Mesothelial cell of epicardium (in vitro differentiated cells): ENCODE measurements at regions not wholly inside any gene's neighbourhood (a gene's known extent, or its start where the extent isn't known, plus 50 kb on each side); places are given as distances from the start of the nearest gene placed in this dataset.
A peak's percentile ranks its signal among the peaks of the same experiment; 100 is the strongest.

Source experiments
- DNase-seq, 2 experiments: peaks; one replicate each; pipeline ENCODE4 v3.0.0; 2021; ENCODE audit warnings: low spot score in 2 of 2; ENCODE audit not compliant: unreplicated experiment in 2 of 2
- H3K27ac Mint-ChIP-seq: 2 replicates; pipeline ENCODE4 v1.8.0; 2021; ENCODE audit warnings: mixed read lengths
- H3K27me3 Mint-ChIP-seq: 2 replicates; pipeline ENCODE4 v1.8.0; 2021; ENCODE audit warnings: low read depth, mixed read lengths
- H3K36me3 Mint-ChIP-seq: 2 replicates; pipeline ENCODE4 v1.8.0; 2021; ENCODE audit warnings: mixed read lengths
- H3K4me1 Mint-ChIP-seq: 2 replicates; pipeline ENCODE4 v1.8.0; 2021; ENCODE audit warnings: mixed read lengths
- H3K4me3 Mint-ChIP-seq: 2 replicates; pipeline ENCODE4 v1.8.0; 2021; ENCODE audit warnings: mild to moderate bottlenecking, moderate library complexity, mixed read lengths
- H3K9me3 Mint-ChIP-seq: 2 replicates; pipeline ENCODE4 v1.8.0; 2021; ENCODE audit warnings: mixed read lengths
- TF ChIP-seq, protein P1 (sequence below): fragments of 200-600 bp; sonication (generic); IDR thresholded peaks from one replicate; pipeline ENCODE4 v1.5.0; 2021; ENCODE audit warnings: antibody characterized with exemption; ENCODE audit not compliant: unreplicated experiment

DNA sequence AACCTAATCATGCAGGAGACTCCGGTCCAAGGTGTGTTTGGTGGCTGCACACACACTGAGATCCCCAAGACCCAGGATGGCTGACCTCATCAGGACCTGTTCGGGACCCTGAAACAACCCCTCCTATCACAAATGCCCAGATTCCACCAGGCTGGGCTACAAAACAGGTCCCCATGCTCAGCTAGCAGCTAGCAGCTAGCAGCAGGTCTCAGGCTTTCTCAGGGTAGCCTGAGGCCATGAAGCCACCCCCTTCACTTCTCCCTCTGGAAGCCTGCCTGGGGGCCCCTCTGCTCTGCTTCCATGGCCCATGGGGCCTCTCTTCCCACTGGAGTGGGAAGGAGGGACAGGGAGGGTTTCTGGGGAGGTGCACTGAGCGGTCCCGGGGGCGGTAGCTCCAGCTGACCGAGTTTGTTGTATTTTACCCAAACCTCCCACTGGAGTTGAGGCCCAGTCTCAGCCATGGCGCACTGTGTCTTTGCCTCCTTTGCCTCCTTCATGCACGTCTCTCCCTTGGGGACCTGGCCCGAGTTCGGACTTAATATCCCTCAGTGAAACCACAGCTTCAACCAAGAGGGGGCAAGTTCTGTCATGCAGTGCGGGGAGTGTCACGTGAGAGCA is 95.1 kb upstream of the GPR26 start:
- H3K4me1 Mint-ChIP-seq: no peaks in the 10 kb centered on the region
- peak in 1 of 2 experiments; percentile 24 for DNase-seq
- no peak overlapping the region for H3K4me3 Mint-ChIP-seq
- H3K9me3 Mint-ChIP-seq: no peaks in the 10 kb centered on the region
- TF ChIP-seq, protein P1, sequence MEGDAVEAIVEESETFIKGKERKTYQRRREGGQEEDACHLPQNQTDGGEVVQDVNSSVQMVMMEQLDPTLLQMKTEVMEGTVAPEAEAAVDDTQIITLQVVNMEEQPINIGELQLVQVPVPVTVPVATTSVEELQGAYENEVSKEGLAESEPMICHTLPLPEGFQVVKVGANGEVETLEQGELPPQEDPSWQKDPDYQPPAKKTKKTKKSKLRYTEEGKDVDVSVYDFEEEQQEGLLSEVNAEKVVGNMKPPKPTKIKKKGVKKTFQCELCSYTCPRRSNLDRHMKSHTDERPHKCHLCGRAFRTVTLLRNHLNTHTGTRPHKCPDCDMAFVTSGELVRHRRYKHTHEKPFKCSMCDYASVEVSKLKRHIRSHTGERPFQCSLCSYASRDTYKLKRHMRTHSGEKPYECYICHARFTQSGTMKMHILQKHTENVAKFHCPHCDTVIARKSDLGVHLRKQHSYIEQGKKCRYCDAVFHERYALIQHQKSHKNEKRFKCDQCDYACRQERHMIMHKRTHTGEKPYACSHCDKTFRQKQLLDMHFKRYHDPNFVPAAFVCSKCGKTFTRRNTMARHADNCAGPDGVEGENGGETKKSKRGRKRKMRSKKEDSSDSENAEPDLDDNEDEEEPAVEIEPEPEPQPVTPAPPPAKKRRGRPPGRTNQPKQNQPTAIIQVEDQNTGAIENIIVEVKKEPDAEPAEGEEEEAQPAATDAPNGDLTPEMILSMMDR: no peak
- H3K27ac Mint-ChIP-seq: no peak overlapping the region
- no peaks in the 10 kb centered on the region for H3K36me3 Mint-ChIP-seq
- H3K27me3 Mint-ChIP-seq: peaks cover 70% of the 10 kb centered on the region

DNA sequence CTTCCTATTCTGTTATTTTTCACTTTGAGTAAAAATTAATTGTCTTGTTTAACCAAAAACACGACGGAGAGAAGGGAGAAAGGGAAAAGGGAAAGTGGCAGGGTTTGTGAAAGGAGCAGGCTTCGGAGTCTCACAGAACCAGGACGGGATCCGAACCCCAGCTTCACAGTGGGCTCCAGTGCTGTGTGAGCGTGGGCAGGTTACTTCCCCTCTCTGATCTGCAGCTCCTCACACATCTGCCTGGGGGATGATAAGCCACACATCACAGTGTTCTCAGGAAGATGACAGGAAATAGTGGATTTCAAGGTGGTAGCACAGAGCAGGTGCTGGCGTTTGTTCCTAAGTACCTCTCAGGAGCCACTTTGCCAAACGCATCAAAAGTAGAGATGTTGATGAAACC is 94.2 kb upstream of the GPR26 start:
- no peaks in the 10 kb centered on the region for H3K9me3 Mint-ChIP-seq
- H3K4me1 Mint-ChIP-seq: no peaks in the 10 kb centered on the region
- TF ChIP-seq, protein P1: no peak
- no peak for DNase-seq
- no peak overlapping the region for H3K4me3 Mint-ChIP-seq
- no peaks in the 10 kb centered on the region for H3K36me3 Mint-ChIP-seq
- H3K27me3 Mint-ChIP-seq: peaks cover 79% of the 10 kb centered on the region
- H3K27ac Mint-ChIP-seq: no peak overlapping the region

DNA sequence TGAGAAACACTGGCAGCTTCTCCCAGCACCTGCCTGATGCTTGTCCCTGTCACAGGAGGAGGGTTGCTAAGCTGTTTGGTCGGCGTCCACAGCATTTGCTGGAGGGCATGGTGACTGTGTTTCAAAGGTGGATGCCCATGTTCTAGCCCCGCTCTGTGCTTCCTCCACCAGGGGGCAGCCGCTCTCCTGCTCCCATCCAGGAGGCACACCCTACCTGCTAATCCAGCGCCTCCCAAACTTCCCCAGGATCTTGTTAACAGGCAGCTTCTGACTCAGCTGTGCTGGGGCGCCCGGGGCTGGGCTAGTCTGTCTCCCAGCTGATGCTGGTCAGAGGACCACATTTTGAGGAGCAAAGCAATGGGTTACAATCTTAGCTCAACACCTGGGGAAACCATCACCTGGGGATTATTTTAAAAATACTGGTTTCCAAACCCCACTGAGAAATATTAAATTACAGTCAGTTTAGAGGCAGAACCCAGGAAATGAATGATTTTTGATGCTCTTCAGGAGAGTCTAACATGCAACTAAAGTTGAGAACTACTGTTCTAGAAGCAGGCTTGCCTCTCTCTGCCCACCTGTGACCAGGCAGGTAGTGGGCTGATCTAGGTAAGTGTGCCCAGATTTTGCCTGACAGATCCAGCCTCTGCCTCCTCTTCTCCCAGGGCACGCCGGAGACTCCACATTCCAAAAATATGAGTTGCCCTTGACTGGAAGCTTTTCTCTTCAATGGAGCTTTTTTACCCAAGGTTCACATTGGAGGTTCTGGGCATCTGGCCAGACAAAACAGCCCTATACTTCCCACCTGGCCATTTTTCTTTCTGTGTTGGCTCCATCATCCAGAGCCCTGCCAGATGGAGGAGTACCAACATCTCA is 92.7 kb upstream of the GPR26 start:
- H3K27me3 Mint-ChIP-seq: peaks cover 84% of the 10 kb centered on the region
- no peaks in the 10 kb centered on the region for H3K36me3 Mint-ChIP-seq
- H3K4me3 Mint-ChIP-seq: no peak overlapping the region
- H3K27ac Mint-ChIP-seq: no peak overlapping the region
- DNase-seq: peak in 1 of 2 experiments; percentile 69
- H3K4me1 Mint-ChIP-seq: no peaks in the 10 kb centered on the region
- H3K9me3 Mint-ChIP-seq: no peaks in the 10 kb centered on the region
- TF ChIP-seq, protein P1: peak; percentile 65

DNA sequence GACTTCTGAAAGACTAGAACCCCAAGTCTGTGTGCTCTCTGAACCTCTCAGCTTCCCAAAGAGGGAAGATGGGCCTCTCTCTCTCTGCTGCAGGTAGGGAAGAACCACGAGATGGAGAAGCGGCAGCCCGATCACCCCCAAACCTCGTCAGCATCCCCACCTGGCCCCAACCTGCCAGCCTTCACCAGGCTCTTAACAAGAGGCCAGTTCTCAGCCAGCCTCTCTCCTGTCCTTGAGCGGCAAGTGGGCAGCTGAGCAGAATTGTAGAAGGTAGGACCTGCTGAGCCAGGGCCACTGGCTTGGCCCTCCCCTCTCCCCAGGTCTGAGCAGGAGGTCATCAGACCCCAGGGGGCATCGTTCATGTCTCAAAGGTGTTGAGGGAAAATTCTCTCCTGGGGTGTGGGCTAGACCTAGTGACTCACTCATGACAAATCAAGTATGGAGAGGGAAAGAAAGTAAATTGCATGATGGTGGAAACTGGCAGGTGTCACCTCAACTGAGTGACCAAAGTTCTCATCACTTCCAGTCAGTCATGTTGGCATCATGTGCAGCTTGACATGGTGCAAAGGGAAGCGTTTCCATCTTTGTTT is 92.0 kb upstream of the GPR26 start:
- TF ChIP-seq, protein P1: no peak
- Mint-ChIP-seq H3K36me3 (no peaks in the 10 kb centered on the region), H3K27ac (no peak overlapping the region), H3K4me3 (no peak overlapping the region), H3K4me1 (no peaks in the 10 kb centered on the region), H3K9me3 (no peaks in the 10 kb centered on the region), H3K27me3 (peaks cover 88% of the 10 kb centered on the region)
- peak in 1 of 2 experiments; percentile 11 for DNase-seq

DNA sequence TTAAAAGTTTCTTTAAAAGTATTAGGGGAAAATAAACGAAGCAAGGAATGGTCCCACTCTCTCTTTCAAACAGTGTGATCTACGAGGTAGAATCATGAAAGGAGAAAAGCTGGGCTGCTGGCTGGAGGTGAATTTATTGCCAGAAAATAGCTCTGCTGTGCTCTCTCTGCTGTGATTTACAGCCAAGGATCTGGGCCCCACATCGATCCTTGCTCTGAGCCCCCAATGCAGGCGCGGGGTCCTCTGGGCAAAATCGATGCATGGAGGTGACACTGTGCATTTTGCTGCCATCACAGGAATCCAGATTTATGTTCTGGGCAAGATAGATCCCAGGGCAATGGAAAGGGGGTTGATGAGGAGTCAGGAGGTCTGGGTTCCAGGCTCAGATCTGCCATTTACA is 91.0 kb upstream of the GPR26 start:
- H3K27me3 Mint-ChIP-seq: peaks cover 89% of the 10 kb centered on the region
- no peak overlapping the region for H3K27ac Mint-ChIP-seq
- H3K4me3 Mint-ChIP-seq: no peak overlapping the region
- no peaks in the 10 kb centered on the region for H3K9me3 Mint-ChIP-seq
- H3K4me1 Mint-ChIP-seq: no peaks in the 10 kb centered on the region
- no peaks in the 10 kb centered on the region for H3K36me3 Mint-ChIP-seq
- TF ChIP-seq, protein P1: no peak
- no peak for DNase-seq
